ENCODE measurements at regions not wholly inside any gene's neighbourhood (a gene's known extent, or its start where the extent isn't known, plus 50 kb on each side); places are given as distances from the start of the nearest gene placed in this dataset.

DNA sequence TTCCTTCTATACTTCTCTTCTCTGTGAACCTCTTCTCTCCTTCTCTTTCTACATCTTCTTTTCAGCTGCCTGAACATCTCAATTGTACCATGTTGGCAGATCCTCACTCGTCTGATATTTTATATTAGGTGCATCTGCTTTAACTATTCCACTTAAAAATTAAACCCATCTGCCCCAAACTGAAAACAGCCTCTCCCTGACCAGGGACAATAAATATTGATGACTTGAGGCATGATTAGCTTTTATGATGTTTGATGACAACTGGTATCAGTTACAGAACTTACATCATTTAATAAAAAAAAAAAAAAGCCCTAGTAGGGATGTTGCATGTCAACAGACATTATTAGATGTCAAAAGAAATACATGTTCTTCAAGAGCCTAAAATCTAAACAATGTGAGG lies 79.8 kb upstream of the HABP2 start:
- DNase-seq (ENCODE audit: low read depth), result no peak
- TF ChIP-seq, protein P1, sequence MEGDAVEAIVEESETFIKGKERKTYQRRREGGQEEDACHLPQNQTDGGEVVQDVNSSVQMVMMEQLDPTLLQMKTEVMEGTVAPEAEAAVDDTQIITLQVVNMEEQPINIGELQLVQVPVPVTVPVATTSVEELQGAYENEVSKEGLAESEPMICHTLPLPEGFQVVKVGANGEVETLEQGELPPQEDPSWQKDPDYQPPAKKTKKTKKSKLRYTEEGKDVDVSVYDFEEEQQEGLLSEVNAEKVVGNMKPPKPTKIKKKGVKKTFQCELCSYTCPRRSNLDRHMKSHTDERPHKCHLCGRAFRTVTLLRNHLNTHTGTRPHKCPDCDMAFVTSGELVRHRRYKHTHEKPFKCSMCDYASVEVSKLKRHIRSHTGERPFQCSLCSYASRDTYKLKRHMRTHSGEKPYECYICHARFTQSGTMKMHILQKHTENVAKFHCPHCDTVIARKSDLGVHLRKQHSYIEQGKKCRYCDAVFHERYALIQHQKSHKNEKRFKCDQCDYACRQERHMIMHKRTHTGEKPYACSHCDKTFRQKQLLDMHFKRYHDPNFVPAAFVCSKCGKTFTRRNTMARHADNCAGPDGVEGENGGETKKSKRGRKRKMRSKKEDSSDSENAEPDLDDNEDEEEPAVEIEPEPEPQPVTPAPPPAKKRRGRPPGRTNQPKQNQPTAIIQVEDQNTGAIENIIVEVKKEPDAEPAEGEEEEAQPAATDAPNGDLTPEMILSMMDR (IDR thresholded peaks at IDR 0.05; ENCODE audit: low read depth, low read length, missing control alignments), result no peak
- no peak overlapping the region for H3K4me3 ChIP-seq (ENCODE audit: low read depth, low read length)
- in situ Hi-C loops (cut with HindIII; ENCODE audit: low sequenced_read_pairs), result no loop called here

DNA sequence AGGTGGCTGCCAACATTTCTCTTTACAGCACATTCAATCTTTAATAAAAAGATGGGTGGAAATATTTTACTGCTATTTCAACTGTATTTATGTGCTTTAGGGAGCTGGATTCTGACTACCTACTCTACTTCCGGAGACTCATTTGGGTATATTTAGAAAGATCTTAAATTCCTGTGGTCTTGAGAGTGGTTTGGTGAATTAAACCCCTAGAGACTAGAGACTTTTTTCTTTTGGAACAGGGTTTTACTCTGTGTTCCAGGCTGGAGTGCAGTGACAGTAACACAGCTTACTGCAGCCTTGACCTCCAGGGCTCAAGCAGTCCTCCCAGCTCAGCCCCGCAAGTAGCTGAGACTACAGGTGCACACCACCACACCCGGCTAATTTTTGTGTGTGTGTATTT lies 79.0 kb upstream of the HABP2 start:
- no peak overlapping the region for H3K4me3 ChIP-seq (ENCODE audit: low read depth, low read length)
- TF ChIP-seq, protein P1 (IDR thresholded peaks at IDR 0.05; ENCODE audit: low read depth, low read length, missing control alignments), result no peak
- DNase-seq (ENCODE audit: low read depth), result peak; percentile 24
- in situ Hi-C loops (cut with HindIII; ENCODE audit: low sequenced_read_pairs), result no loop called here

DNA sequence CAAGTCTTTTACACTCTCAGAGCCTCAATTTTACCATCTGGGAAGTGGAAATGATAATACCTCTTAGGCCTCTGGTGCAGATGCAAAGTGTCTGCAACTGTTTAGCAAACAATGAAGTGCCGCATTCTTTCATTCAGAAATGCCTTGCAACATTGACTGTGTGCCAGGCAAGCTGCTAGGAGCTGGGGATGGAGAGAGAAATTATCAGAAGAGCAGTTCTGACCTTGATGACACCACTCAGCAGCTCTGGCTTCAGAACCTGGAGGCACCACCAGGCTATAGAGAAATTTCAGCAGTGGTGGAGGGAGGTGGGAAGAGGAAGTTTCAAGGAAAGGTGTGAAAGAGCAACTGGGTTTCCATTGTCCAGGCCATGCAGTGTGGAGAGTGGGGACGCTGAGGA lies 78.1 kb upstream of the HABP2 start:
- no peak overlapping the region for H3K4me3 ChIP-seq (ENCODE audit: low read depth, low read length)
- TF ChIP-seq, protein P1 (IDR thresholded peaks at IDR 0.05; ENCODE audit: low read depth, low read length, missing control alignments), result no peak
- DNase-seq (ENCODE audit: low read depth), result no peak
- in situ Hi-C loops (cut with HindIII; ENCODE audit: low sequenced_read_pairs), result no loop called here

DNA sequence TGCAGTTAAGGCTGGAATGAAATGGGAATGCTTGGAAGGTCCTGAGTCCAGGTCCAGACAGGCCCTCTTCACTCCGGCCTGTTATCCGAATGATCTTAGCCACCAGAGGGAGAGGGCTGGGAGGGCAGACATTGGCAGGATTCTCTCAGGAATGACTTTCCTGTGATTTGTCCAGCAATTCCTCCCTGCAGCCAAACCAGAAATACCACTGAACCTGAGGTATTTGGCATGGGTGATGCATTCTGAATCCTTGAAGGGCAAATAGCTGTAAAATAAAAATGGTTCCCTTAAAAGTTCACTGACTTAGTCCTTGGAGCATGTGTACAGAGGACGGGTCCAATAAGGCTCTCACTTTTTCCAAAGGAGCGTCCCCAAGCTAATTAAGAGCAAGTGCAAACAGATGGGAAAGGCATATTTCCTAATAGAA lies 77.5 kb upstream of the HABP2 start:
- H3K4me3 ChIP-seq (ENCODE audit: low read depth, low read length), result no peak overlapping the region
- peak; percentile 81 for DNase-seq (ENCODE audit: low read depth)
- TF ChIP-seq, protein P1 (IDR thresholded peaks at IDR 0.05; ENCODE audit: low read depth, low read length, missing control alignments), result peak; percentile 56
- in situ Hi-C loops (cut with HindIII; ENCODE audit: low sequenced_read_pairs), result no loop called here

DNA sequence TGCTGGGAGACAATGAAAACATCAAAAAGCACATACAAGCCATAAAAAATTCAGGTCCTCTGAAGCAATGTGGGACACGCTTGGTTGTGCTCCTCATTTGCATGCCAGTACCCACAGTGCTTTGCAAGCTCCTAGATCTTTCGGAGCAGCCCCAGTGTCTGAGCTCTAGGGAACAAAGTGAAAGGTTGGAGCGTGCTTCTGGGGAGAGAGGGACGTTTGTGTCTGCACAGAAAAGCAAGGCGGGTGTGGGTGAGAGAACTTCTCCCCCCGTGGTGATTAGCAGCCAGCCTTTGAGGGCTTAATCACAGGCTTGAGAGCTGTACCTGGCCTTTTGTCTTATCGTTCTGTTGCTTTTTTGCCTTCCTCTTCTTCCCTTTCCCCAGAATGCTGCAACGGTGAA lies 76.7 kb upstream of the HABP2 start:
- TF ChIP-seq, protein P1 (IDR thresholded peaks at IDR 0.05; ENCODE audit: low read depth, low read length, missing control alignments), result no peak
- DNase-seq (ENCODE audit: low read depth), result no peak
- in situ Hi-C loops (cut with HindIII; ENCODE audit: low sequenced_read_pairs), result no loop called here
- H3K4me3 ChIP-seq (ENCODE audit: low read depth, low read length), result no peak overlapping the region

DNA sequence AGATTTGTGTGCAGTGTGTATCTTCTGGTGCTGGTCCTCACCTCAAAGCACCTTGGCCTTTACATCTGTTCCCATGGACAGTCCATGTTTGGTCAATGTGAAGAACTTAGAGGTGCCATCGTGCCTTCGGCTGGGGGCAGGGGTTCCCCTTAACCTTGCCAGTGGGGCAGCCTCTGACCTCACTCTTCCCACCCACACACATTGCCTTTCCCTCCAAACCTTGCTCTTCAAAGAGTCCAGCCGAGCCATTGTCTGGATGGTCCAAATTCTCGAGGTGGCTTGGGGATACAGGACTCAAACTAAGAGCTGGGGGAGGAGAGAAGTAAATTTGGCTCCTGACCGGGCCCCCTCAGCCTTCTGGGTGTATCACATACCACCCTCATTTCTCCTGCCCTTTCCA lies 76.2 kb upstream of the HABP2 start:
- H3K4me3 ChIP-seq (ENCODE audit: low read depth, low read length), result no peak overlapping the region
- DNase-seq (ENCODE audit: low read depth), result no peak
- in situ Hi-C loops (cut with HindIII; ENCODE audit: low sequenced_read_pairs), result no loop called here
- TF ChIP-seq, protein P1 (IDR thresholded peaks at IDR 0.05; ENCODE audit: low read depth, low read length, missing control alignments), result no peak

DNA sequence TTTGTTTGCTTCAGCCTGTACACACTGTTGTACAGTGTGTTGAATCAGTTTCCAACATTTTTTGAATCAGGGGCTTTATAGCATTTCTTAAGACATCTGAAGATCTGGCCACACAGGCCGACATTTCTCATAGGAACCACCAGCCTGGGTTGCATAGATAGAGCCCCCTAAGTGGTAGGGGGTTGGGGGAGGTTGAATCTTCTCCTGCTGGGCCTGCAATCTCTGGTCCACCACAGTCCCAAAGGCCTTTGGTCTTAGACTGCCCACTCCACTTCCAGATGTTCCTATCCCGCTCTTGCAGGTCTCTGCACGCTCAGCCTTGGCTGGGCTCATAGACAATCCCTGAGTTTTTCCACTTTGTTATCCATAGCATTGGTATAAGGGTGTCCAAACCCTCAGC lies 75.4 kb upstream of the HABP2 start:
- H3K4me3 ChIP-seq (ENCODE audit: low read depth, low read length), result no peak overlapping the region
- TF ChIP-seq, protein P1 (IDR thresholded peaks at IDR 0.05; ENCODE audit: low read depth, low read length, missing control alignments), result no peak
- DNase-seq (ENCODE audit: low read depth), result no peak
- in situ Hi-C loops (cut with HindIII; ENCODE audit: low sequenced_read_pairs), result no loop called here

Measured in astrocyte of the cerebellum (primary cell).